SH-SY5Y (cell line): ENCODE measurements at regions not wholly inside any gene's neighbourhood (a gene's known extent, or its start where the extent isn't known, plus 50 kb on each side); places are given as distances from the start of the nearest gene placed in this dataset.

Source experiments
- GATA2 ChIP-seq: IDR thresholded peaks from 2 replicates; pipeline ENCODE4 v1.6.1; 2011; ENCODE audit warnings: mild to moderate bottlenecking, low read depth, low read length
- GATA3 ChIP-seq: IDR thresholded peaks from 2 replicates; pipeline ENCODE4 v1.6.1; 2011; ENCODE audit warnings: low read depth, mild to moderate bottlenecking, low read length, moderate library complexity

- TF ChIP-seq GATA2 (no peak), GATA3 (no peak)
These were observed 239.7 kb upstream of the GATB start for GRCh38 chr4:152000518-152000917.
